H1 (cell line): ENCODE measurements at regions not wholly inside any gene's neighbourhood (a gene's known extent, or its start where the extent isn't known, plus 50 kb on each side); places are given as distances from the start of the nearest gene placed in this dataset.

Source experiments
- BACH1 ChIP-seq: IDR thresholded peaks from 2 replicates; pipeline ENCODE4 v1.6.1; 2012; ENCODE audit warnings: low read length, improper control_type of control experiment
- CEBPB ChIP-seq: IDR thresholded peaks from 2 replicates; pipeline ENCODE4 v1.6.1; 2012; ENCODE audit warnings: low read depth, low read length
- GTF2F1 ChIP-seq: IDR thresholded peaks from 2 replicates; pipeline ENCODE4 v1.6.1; 2012; ENCODE audit warnings: low read depth, low read length, improper control_type of control experiment, borderline replicate concordance
- HDAC2 ChIP-seq, 2 experiments: fragments of 300-600 bp in 1 of 2; sonication (generic) in 1 of 2; IDR thresholded peaks; 2 replicates each; pipeline ENCODE4 v1.6.1; 2011 to 2012; ENCODE audit warnings: low read depth in 2 of 2, low read length in 2 of 2, mild to moderate bottlenecking in 2 of 2, moderate library complexity in 2 of 2, borderline replicate concordance in 1 of 2, inconsistent platforms in 1 of 2
- HDAC6 ChIP-seq: IDR thresholded peaks from one replicate; pipeline ENCODE4 v1.7.1; 2012; ENCODE audit warnings: low read depth, mild to moderate bottlenecking, inconsistent platforms, low read length, moderate library complexity
- MAFK ChIP-seq: IDR thresholded peaks from 2 replicates; pipeline ENCODE4 v1.6.1; 2012; ENCODE audit warnings: low read depth, mild to moderate bottlenecking, improper control_type of control experiment, low read length
- POLR2AphosphoS5 ChIP-seq: IDR thresholded peaks from 2 replicates; pipeline ENCODE4 v1.6.1; 2011; ENCODE audit warnings: low read depth, low read length
- RAD21 ChIP-seq, 2 experiments: IDR thresholded peaks in 1 of 2; conservative IDR thresholded peaks in 1 of 2; 2 replicates each; pipeline ENCODE4 v1.6.1; 2011; ENCODE audit warnings: low read depth in 2 of 2, low read length in 2 of 2, improper control_type of control experiment in 1 of 2, inconsistent platforms in 1 of 2, mild to moderate bottlenecking in 1 of 2, moderate library complexity in 1 of 2
- SP4 ChIP-seq: IDR thresholded peaks from 2 replicates; pipeline ENCODE4 v1.6.1; 2012; ENCODE audit warnings: low read length, inconsistent platforms
- TF ChIP-seq, protein P1 (sequence below), 3 experiments: IDR thresholded peaks; 1 replicate in 2 of 3; 2 replicates in 1 of 3; pipeline versions ENCODE4 v1.5.1 to v1.6.1; 2011; ENCODE audit warnings: low read length in 3 of 3, mild to moderate bottlenecking in 3 of 3, inconsistent platforms in 2 of 3, low read depth in 1 of 3, moderate library complexity in 1 of 3; ENCODE audit not compliant: insufficient read depth in 1 of 3; ENCODE audit errors: control extremely low read depth in 1 of 3

DNA sequence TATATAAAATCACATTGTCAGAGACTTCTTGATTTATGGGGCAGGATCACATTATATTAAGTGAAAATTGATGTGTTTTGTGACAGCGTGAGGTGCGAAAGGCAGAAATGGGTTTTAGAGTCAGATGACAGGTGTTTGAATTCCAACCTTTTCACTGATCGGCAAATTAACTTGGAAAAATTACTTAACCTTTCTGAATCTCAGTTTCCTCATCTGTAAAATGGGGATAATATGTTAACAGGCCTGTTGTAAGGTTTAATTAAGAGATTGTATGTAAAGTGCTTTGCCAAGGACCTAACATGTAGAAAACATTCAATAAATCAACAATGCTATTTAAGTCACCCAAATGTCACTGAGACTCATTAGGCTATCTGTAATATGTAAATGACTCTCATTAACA lies 221.2 kb upstream of the LYZL1 start:
- TF ChIP-seq BACH1 (no peak), POLR2AphosphoS5 (no peak), HDAC2 (IDR thresholded peaks at IDR 0.05; ENCODE audit: borderline replicate concordance in 1 of 2, low read depth in 2 of 2, low read length in 2 of 2) (no peak), CEBPB (no peak), SP4 (no peak), RAD21 (IDR thresholded peaks at IDR 0.05 in 1 of 2, conservative IDR thresholded peaks at IDR 0.05 in 1 of 2; ENCODE audit: low read depth in 2 of 2, low read length in 2 of 2) (no peak), MAFK (no peak), HDAC6 (no peak), GTF2F1 (no peak)
- TF ChIP-seq, protein P1, sequence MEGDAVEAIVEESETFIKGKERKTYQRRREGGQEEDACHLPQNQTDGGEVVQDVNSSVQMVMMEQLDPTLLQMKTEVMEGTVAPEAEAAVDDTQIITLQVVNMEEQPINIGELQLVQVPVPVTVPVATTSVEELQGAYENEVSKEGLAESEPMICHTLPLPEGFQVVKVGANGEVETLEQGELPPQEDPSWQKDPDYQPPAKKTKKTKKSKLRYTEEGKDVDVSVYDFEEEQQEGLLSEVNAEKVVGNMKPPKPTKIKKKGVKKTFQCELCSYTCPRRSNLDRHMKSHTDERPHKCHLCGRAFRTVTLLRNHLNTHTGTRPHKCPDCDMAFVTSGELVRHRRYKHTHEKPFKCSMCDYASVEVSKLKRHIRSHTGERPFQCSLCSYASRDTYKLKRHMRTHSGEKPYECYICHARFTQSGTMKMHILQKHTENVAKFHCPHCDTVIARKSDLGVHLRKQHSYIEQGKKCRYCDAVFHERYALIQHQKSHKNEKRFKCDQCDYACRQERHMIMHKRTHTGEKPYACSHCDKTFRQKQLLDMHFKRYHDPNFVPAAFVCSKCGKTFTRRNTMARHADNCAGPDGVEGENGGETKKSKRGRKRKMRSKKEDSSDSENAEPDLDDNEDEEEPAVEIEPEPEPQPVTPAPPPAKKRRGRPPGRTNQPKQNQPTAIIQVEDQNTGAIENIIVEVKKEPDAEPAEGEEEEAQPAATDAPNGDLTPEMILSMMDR (IDR thresholded peaks at IDR 0.05; ENCODE audit: control extremely low read depth in 1 of 3, insufficient read depth in 1 of 3, low read depth in 1 of 3, low read length in 3 of 3) = no peak
